GM13977 (cell line): ENCODE measurements at regions not wholly inside any gene's neighbourhood (a gene's known extent, or its start where the extent isn't known, plus 50 kb on each side); places are given as distances from the start of the nearest gene placed in this dataset.

ENCODE experiments used
- DNase-seq: peaks from one replicate; pipeline ENCODE4 v3.0.0; 2012; ENCODE audit warnings: low spot score
- in situ Hi-C: fragments of 300-500 bp; cut with MboI; formaldehyde crosslinking; loops from one replicate; pipeline ENCODE4 v1.12.0; 2022; ENCODE audit warnings: low sequenced_read_pairs, low pct_unique_long_range_greater_than_20kb, mixed read lengths, inconsistent platforms; ENCODE audit not compliant: unreplicated experiment
- TF ChIP-seq, protein P1 (sequence below): IDR thresholded peaks from 2 replicates; pipeline ENCODE4 v1.5.1; 2012; ENCODE audit warnings: mild to moderate bottlenecking, control low read depth; ENCODE audit not compliant: insufficient read depth; ENCODE audit errors: extremely low read depth, missing control alignments

DNA sequence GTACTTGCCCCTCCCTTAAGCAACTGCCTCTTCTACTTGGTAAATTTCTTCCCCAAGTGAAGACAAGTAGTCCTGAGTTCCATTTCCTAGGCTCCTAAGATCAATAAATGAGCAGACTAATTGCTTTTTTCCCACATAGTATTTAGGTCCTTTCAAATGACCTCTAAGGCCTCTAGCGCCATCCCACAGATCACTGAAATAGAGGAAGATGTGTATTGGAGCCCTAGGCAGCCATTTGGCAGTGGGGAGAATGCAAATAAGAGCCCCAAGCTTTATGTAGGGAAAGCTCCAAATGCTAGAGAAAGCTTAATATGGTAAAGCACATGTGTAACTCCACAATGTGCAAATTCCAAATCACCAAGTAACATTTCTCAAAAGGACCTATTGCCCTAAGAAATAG, 316.5 kb upstream of the PHF14 start:
- in situ Hi-C loops = no loop called here
- no peak for DNase-seq
- TF ChIP-seq, protein P1, sequence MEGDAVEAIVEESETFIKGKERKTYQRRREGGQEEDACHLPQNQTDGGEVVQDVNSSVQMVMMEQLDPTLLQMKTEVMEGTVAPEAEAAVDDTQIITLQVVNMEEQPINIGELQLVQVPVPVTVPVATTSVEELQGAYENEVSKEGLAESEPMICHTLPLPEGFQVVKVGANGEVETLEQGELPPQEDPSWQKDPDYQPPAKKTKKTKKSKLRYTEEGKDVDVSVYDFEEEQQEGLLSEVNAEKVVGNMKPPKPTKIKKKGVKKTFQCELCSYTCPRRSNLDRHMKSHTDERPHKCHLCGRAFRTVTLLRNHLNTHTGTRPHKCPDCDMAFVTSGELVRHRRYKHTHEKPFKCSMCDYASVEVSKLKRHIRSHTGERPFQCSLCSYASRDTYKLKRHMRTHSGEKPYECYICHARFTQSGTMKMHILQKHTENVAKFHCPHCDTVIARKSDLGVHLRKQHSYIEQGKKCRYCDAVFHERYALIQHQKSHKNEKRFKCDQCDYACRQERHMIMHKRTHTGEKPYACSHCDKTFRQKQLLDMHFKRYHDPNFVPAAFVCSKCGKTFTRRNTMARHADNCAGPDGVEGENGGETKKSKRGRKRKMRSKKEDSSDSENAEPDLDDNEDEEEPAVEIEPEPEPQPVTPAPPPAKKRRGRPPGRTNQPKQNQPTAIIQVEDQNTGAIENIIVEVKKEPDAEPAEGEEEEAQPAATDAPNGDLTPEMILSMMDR = no peak

GRCh38 chr7:10657837-10658236, 315.8 kb upstream of the PHF14 start:
- TF ChIP-seq, protein P1 = no peak
- in situ Hi-C loops = no loop called here
- no peak for DNase-seq

DNA sequence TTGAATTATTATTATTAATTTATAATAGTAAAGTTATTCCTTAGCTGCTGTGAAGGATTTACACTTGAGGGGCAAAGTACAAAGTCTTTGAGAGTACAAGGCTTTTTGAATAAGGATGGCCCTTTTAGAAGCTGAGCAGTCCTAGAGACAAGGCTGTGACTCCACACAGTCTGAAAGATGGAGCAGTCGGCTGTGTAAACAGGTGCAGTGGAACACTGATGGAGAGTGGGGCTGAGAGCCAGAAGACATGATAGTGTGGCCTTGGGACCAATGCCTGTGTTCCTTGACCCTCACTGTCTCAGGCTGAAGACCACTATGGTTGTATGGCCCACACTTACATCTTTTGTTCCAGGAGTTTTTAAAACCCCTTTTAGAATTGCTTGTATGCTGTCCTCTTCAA, 311.2 kb upstream of the PHF14 start:
- no peak for DNase-seq
- TF ChIP-seq, protein P1 = no peak
- in situ Hi-C loops = no loop called here

GRCh38 chr7:10662982-10663884, 310.4 kb upstream of the PHF14 start:
- TF ChIP-seq, protein P1 = no peak
- in situ Hi-C loops = no loop called here
- DNase-seq = no peak

GRCh38 chr7:10672186-10672585, 301.5 kb upstream of the PHF14 start:
- no peak for DNase-seq
- TF ChIP-seq, protein P1 = no peak
- in situ Hi-C loops = no loop called here

GRCh38 chr7:10677211-10677610, 296.5 kb upstream of the PHF14 start:
- in situ Hi-C loops = no loop called here
- TF ChIP-seq, protein P1 = no peak
- DNase-seq = no peak
